CD4-positive, alpha-beta T cell treated with Interleukin-6 for 4 hours (primary cell): ENCODE measurements at regions not wholly inside any gene's neighbourhood (a gene's known extent, or its start where the extent isn't known, plus 50 kb on each side); places are given as distances from the start of the nearest gene placed in this dataset.

Source experiments
- DNase-seq: peaks from one replicate; pipeline ENCODE4 v3.0.0-alpha.2; 2020; ENCODE audit warnings: mixed read lengths

- DNase-seq: no peak
Observed at GRCh38 chr20:57890202-57890800, 180.5 kb upstream of the PMEPA1 start.

DNA sequence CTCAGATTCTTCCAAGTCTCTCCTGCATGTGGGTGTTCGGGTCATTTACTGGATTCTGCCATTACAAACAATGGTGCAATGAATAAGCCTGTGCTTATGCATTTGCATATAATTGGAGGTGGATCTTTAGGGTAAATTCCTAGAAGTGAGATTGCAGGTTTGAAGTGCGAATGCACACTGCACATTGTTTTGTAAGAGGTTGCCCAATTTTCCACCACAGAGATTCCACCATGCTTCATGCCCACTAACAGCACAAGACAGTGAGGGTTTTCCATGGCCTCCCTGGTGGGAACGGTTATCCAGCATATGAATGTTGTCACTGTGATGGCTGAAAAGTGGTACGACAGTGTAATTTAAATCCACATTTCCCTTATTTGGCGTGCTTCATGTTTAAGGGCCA lies 178.8 kb upstream of the PMEPA1 start:
- no peak for DNase-seq

DNA sequence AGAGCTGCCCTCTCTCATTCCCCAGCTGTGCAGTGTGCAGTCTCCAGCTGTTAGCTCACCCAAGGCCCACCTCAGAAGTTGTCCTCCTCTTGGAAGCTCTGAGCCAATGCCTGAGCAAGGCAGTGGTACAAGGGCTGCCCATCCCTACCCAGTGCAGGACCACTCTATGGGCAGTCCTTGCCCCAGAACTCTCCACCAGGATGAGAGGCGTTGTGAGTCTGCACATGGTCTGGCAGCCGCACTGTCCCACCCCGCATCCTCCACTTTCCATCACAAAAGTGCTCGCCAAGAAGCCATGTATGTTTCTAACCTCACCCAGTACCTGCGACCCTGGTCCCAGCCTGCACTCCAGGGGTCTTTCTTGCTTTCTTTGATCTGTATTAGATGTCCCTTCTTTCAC lies 175.1 kb upstream of the PMEPA1 start:
- DNase-seq: no peak

- no peak for DNase-seq
Observed at GRCh38 chr20:57883761-57884160, 173.9 kb upstream of the PMEPA1 start.

- no peak for DNase-seq
Observed at GRCh38 chr20:57883224-57883623, 173.4 kb upstream of the PMEPA1 start.

DNA sequence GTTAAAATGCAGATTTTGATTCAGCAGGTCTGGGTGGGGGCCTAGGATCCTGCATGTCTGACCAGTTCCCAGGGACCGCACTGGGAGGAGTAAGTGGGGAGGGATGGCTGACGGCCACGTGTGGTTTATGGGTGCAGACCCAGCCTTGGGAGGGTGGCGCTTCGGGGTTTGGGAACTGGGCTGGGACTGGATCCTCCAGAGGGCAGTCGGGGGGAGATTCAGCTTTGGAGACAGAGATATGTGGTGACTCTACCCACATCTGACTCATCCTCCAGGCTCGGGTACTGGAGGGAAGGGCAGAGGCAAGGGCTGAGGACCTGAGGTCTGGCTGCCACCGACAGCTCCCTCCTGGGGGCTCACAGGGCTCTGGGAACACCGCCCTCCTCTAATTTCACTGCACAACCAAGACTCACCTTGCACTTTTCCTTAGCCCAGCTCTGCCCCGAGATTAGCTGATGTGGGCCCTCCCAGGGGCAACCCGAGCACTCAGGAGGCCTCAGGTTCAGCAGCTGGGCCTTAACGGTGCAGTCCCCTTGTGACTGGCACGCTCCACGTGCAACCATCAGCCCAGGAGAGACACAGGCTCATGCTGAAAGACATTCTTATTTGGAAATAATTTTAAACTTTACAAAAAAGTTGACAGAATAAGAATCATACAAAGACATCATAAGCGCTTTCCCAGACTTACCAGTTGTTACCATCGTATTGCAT lies 172.8 kb upstream of the PMEPA1 start:
- no peak for DNase-seq

DNA sequence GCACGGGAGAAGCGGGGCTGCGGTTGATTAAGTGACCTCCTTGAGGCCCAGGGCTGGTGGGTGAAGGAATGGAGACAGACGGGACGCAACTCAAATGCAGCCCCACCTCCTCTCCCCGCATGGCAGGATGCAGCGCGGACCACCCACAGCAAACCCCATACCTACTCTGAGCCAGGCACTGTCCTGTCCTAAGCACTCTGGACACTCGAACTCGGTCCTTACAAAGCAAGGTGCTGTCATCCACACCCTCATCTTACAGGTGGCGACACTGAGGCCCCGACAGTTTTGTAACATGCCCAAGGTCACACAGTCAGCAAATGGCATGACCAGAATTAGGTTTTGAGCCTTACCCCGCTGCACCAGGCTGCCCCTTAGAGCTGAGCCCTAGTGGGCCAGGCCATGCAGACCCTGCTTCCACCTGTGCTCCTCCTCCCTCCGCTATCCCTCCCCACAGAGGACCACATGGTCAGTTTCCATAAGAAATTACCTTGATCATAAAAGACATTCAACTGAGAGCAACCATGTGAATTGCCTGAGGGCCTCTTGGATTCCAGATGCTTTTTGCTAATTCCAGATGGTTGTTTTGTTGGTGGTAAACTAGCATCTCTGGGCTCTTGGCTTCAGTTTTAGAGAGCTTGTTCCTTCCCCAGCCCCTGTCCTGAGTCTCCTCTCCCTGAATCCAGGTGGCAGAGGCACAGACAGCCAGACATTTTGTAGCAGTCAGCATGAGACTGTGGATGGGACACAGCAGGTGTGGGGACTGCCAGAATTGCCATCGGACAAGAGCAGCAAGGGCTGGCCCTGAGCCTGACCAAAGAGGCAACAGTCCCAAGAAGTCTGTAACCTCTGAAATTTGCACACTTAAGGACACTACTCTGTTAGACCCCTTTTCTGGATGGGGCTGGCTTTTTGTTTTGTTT lies 171.9 kb upstream of the PMEPA1 start:
- no peak for DNase-seq

- no peak for DNase-seq
Observed at GRCh38 chr20:57880571-57880892, 170.7 kb upstream of the PMEPA1 start.

DNA sequence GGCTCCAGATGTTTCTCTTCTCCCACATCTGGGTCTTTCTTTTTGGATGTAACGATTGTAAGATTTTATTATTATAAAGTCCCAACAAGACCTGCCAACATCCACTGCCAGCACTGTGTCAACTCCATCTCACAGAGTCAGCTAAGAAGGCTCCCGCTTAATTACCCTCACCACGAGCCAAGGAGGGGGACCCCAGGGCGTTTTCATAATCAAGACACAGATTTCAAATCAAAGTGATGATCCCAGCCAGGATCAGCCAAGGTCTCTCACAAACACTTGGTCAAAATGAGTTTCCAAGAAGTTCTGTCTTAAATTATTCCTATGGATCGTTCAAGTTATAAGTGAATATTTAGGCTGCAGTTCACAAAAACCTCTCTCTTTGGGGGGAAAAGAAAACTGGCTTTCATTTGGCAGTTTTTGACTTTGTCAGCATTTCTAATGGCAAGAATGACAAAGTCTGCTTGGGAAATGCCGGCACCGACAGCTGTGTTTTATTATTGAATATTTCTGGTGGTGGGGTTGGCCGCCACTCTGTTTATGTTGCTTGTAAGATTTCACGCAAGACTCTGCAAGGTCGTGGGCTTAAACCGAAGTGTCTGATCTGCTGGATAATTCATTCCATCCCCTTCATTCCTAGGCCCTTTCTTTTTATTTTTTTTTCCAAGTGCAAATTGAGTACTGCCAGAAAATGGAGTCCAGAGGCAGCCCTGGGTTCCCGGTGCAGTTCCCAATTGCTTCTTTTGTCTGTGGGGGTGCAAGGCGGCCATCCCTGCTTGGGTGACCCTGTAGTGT lies 170.2 kb upstream of the PMEPA1 start:
- DNase-seq: no peak

DNA sequence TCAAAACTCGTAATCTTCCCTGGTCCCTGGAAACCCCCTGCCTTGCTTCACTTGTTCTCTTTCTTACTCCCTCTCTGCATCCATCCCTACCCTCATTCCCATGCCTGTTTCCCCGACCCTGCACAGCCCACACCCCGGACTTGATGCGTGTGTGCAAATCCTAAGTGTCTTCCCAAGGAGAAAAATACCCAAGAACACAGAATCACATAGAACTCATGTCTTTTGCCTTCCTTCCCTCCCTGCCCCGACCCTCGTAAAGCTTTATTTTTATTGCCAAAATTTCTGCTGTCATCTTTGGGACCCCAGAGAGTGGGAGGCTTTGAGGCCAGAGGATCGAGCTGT lies 169.6 kb upstream of the PMEPA1 start:
- DNase-seq: no peak

DNA sequence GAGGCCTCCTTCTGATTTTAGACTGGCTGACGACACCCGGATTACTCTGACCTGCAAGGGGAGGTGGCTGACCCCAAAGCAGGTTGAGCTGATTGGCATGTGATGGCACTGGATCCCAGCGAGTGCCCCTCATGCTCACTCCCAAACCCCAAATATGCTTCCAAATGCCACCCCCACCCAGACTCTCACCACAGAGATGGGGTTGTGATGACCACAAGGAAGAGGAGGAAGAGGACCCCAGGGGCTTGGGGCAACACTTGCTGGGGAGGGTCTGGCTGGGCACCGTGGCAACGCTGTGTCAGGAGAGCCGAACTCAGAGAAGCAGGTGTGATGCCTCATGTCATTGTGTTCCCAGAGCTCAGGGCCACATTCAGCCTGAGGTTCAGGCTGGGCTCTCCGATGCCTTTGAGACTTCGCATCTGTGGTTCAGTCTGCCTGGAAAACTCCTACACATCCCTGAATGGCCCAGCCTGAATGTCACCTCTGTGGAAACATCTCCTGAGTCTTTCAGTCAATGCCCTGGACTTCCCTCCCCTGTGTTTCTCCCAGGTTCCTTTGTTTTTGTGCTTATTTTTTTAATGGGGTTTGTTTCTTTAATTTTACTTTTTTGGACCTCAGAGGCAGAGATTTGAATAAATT lies 169.1 kb upstream of the PMEPA1 start:
- no peak for DNase-seq

DNA sequence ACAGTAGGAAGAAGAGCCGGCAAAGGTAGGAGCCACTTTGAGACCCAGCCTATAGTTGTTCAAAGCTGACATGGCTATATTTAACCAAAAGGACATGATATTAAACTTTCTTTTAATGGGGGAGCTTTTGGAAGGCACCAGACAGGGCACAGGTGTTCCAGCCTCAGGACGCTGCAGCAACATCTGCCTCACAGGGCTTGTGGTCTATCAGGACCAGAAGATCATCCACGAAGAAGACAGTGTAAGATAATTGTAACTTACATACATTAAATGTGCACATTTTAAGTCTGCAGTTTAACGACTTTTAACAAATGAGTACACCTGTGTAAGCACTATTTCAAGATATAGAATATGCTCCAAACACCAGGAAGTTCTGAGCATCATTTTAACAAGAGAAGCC lies 168.2 kb upstream of the PMEPA1 start:
- no peak for DNase-seq

GRCh38 chr20:57877131-57877824 lies 167.5 kb upstream of the PMEPA1 start:
- DNase-seq: no peak

DNA sequence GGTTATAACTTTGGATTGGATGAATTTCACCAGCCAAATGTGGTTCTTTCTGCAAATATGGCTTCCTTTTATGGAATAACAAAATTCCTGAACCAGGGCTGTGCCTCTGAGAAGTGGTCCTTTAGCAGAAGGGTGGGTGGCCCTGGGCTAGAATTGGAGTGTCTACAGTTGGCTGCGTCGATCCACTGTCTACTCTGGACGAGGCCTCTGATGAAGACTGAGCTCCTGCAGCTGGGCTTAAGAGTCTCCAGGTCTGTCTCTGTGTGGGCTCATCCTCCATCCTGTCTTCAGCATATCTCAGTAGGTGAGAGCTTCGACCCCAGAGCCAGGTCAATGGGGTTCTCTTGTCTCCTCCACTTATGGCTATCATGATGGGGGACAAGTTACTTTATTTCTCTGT lies 166.3 kb upstream of the PMEPA1 start:
- no peak for DNase-seq

- DNase-seq: no peak
Observed at GRCh38 chr20:57874141-57874540, 164.3 kb upstream of the PMEPA1 start.

DNA sequence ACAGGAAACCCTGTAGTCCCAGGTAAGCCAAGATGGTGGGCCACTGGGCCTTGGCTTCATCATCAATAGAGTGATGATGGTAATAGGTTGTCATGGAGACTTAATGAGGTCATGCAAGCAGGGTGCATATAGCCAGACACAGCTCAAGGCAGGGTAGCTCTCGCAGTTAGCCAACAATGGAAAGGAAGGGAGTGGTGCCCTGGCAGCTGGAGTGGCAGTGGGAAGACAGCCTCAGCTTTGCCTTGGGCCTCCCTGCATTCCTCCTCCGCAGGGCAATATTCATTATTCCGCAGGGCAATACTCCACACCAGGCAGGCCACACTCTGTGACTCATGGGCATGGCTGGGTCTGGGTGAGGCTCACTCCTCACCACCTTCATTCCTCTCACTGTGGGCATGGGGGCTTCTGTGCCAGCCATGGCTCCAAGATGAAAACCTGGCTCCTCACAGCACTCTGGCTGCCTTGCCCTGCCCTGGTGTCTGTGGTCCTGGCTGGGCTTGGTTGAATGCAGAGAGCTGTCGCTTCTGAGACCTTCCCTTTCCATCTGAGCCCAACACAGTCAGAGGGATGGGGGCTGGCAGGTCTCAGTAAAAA lies 163.1 kb upstream of the PMEPA1 start:
- DNase-seq: no peak

DNA sequence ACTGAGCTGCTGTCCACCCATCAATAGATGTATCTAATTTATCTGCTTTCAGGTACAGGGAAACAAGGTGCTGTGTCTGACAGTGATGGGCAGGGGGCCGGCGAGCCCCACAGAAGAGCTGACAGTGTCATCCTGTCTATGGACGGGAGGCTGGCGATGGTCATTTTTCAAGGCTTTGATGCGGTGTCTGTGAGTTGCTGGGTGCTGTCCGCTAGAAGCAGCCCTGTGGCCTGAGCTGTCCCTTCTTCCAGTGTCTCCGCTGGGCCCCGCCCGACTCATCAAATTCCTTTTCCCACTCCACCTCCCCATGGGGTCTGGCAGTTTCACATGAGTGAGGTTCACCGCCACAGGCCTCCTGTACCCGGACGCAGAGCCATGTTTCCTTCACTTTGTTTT lies 161.4 kb upstream of the PMEPA1 start:
- DNase-seq: no peak

DNA sequence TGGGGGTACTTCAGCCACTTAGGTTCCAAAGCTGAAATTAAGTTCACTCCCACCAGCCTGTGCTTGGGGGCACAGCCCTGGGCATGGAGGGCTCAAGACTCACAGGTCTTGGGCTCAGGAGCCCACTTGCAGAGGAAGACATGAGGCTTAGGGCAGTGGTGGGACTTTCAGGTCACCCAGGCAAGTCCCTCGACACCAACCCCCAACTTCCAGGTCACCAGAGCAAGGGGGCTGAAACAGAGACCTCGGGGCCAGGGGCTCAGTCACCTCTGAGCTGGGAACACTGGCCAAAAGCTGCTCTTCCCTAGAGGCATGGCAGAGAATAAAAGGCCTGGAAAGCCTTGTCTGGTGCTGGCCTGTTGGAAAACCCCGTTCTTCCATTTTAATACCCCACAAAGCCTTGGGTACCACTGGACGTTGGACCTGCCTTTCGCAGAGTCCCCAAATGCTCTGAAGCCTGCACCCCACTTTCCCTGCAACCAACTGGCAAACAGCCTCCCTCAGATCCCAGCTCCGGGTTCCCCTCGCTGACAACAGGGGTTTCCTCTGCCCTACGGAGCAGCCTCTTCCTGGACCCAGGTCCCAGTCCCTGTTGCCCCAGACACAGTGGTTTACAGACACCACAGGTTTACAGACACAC lies 160.9 kb upstream of the PMEPA1 start:
- DNase-seq: no peak

DNA sequence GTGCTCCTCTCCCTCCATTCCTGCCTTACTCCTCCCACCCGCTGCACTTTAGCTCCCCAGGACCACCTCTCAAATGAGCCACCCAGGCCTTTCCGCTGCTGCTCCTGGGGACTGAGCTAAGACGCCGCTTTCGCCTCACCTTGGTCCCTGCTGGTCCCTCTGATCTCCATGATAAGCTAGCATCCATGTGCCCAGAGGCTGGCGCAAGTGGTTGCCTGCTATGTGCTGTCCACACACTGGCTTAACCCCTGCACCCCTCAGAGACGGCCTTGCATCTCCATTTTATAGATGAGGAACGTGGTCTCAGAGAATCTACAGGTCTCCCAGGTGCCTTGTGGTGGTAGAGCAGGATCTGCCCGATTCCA lies 160.1 kb upstream of the PMEPA1 start:
- DNase-seq: no peak

DNA sequence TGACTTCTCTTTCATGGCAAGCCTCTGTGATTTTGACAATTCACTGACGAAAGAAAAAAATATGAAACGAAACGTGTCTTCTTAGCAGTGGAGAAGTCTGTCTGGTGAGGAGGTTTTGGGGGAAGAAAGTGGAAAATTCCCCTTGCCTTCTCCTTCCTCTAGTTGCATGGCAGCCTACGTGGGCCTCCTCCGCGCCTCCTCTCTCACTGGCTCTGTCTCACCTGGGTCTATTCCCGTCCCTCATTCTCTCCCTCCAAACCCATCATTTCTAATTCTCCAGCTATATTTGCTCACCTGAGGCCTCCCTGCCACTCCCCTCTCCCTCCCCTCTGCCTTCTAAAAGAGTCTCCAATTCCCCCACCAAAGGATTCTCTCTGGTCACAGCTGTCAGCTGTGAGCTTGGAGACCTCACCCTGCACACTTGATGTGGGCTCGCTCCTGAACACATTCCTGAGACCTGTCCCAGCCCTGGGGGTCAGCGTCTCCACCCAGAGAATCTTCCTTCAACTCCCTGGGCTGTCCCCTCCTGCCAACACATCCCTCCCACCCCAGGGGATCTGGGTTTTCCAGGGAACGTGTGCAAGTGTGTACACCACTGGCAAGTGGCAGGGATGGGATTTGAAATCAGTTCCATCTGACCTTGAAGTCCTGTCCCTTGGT lies 159.6 kb upstream of the PMEPA1 start:
- DNase-seq: no peak

- DNase-seq: no peak
Observed at GRCh38 chr20:57868310-57868709, 158.5 kb upstream of the PMEPA1 start.
